ENCODE measurements at regions not wholly inside any gene's neighbourhood (a gene's known extent, or its start where the extent isn't known, plus 50 kb on each side); places are given as distances from the start of the nearest gene placed in this dataset.

GRCh38 chr3:177557548-177557947 lies 360.3 kb upstream of the TBL1XR1 start:
- Histone ChIP-seq H3K9me3 (no peaks in the 10 kb centered on the region; the same call in 1 of the 2 replicates), H3K4me3 (ENCODE audit: low read depth, low read length) (no peak overlapping the region), H3K36me3 (no peaks in the 10 kb centered on the region), H3K27me3 (no peaks in the 10 kb centered on the region), H3K4me1 (peaks cover 10% of the 10 kb centered on the region)
- DNase-seq = no peak
- no peak for TF ChIP-seq CTCF (IDR thresholded peaks at IDR 0.05; ENCODE audit: low read depth, low read length)

- Histone ChIP-seq H3K9me3 (no peaks in the 10 kb centered on the region; the same call in 1 of the 2 replicates), H3K4me1 (peaks cover 18% of the 10 kb centered on the region), H3K4me3 (ENCODE audit: low read depth, low read length) (0 out of 2 replicates have a peak overlapping the region, but pooled peaks have one; percentile 2), H3K27me3 (no peaks in the 10 kb centered on the region), H3K36me3 (no peaks in the 10 kb centered on the region)
- peak; percentile 32 for DNase-seq
- peak; percentile 43 for TF ChIP-seq CTCF (IDR thresholded peaks at IDR 0.05; ENCODE audit: low read depth, low read length)
Measured at GRCh38 chr3:177561365-177561764, 364.1 kb upstream of the TBL1XR1 start.

GRCh38 chr3:177561769-177562392 lies 364.6 kb upstream of the TBL1XR1 start:
- H3K27me3 ChIP-seq = no peaks in the 10 kb centered on the region
- H3K4me1 ChIP-seq = peaks cover 18% of the 10 kb centered on the region
- DNase-seq = peak; percentile 86
- no peaks in the 10 kb centered on the region for H3K36me3 ChIP-seq
- no peak for TF ChIP-seq CTCF (IDR thresholded peaks at IDR 0.05; ENCODE audit: low read depth, low read length)
- H3K9me3 ChIP-seq = no peaks in the 10 kb centered on the region
- H3K4me3 ChIP-seq (ENCODE audit: low read depth, low read length) = peak overlapping the region; percentile 9; the same call in 1 of the 2 replicates

GRCh38 chr3:177563243-177563780 lies 366.0 kb upstream of the TBL1XR1 start:
- no peak for TF ChIP-seq CTCF (IDR thresholded peaks at IDR 0.05; ENCODE audit: low read depth, low read length)
- H3K36me3 ChIP-seq = no peaks in the 10 kb centered on the region

GRCh38 chr3:177563792-177564191 lies 366.5 kb upstream of the TBL1XR1 start:
- no peaks in the 10 kb centered on the region for H3K9me3 ChIP-seq
- DNase-seq = no peak
- peaks cover 19% of the 10 kb centered on the region for H3K4me1 ChIP-seq
- H3K36me3 ChIP-seq = no peaks in the 10 kb centered on the region
- H3K27me3 ChIP-seq = no peaks in the 10 kb centered on the region
- no peak for TF ChIP-seq CTCF (IDR thresholded peaks at IDR 0.05; ENCODE audit: low read depth, low read length)
- H3K4me3 ChIP-seq (ENCODE audit: low read depth, low read length) = no peak overlapping the region

More at GRCh38 chr3:177563243-177563780, 366.0 kb upstream of the TBL1XR1 start:
- H3K4me1 ChIP-seq = peaks cover 19% of the 10 kb centered on the region
- H3K4me3 ChIP-seq (ENCODE audit: low read depth, low read length) = no peak overlapping the region
- H3K9me3 ChIP-seq = no peaks in the 10 kb centered on the region
- no peak for DNase-seq
- H3K27me3 ChIP-seq = no peaks in the 10 kb centered on the region

- no peak for DNase-seq
- H3K36me3 ChIP-seq = no peaks in the 10 kb centered on the region
- no peak for TF ChIP-seq CTCF (IDR thresholded peaks at IDR 0.05; ENCODE audit: low read depth, low read length)
- peaks cover 19% of the 10 kb centered on the region for H3K4me1 ChIP-seq
- no peak overlapping the region for H3K4me3 ChIP-seq (ENCODE audit: low read depth, low read length)
- H3K27me3 ChIP-seq = no peaks in the 10 kb centered on the region
- no peaks in the 10 kb centered on the region for H3K9me3 ChIP-seq
Measured at GRCh38 chr3:177565981-177566380, 368.7 kb upstream of the TBL1XR1 start.

All from BE2C (cell line).